Loucy (cell line): ENCODE measurements at regions not wholly inside any gene's neighbourhood (a gene's known extent, or its start where the extent isn't known, plus 50 kb on each side); places are given as distances from the start of the nearest gene placed in this dataset.

Source experiments
- CTCF ChIP-seq: fragments of 200-600 bp; sonication (generic); conservative IDR thresholded peaks from 2 replicates; pipeline ENCODE4 v1.5.1; 2014; ENCODE audit warnings: mild to moderate bottlenecking, antibody characterized with exemption, low read length
- EZH2phosphoT487 ChIP-seq: fragments of 200-600 bp; IDR thresholded peaks from 2 replicates; pipeline ENCODE4 v1.6.1; 2018; ENCODE audit warnings: antibody characterized with exemption, mild to moderate bottlenecking, moderate library complexity, borderline replicate concordance

- no peak for TF ChIP-seq CTCF
- no peak for TF ChIP-seq EZH2phosphoT487
Observed at GRCh38 chr3:116896116-116896515, 186.5 kb downstream of the TUSC7 start.
